BLaER1 (cell line): ENCODE measurements at regions not wholly inside any gene's neighbourhood (a gene's known extent, or its start where the extent isn't known, plus 50 kb on each side); places are given as distances from the start of the nearest gene placed in this dataset.

ENCODE experiments used
- H3K27ac ChIP-seq: shearing (Covaris generic); formaldehyde crosslinking; 2 replicates; pipeline ENCODE4 v1.8.1; 2022
- H3K27me3 ChIP-seq: shearing (Covaris generic); formaldehyde crosslinking; 2 replicates; pipeline ENCODE4 v1.8.1; 2022
- H3K36me3 ChIP-seq: shearing (Covaris generic); formaldehyde crosslinking; 2 replicates; pipeline ENCODE4 v1.8.1; 2022
- H3K4me1 ChIP-seq: shearing (Covaris generic); formaldehyde crosslinking; 2 replicates; pipeline ENCODE4 v1.8.1; 2022
- H3K4me2 ChIP-seq: shearing (Covaris generic); formaldehyde crosslinking; 2 replicates; pipeline ENCODE4 v1.8.1; 2022
- H3K4me3 ChIP-seq: shearing (Covaris generic); formaldehyde crosslinking; 2 replicates; pipeline ENCODE4 v1.8.1; 2022
- H3K9ac ChIP-seq: shearing (Covaris generic); formaldehyde crosslinking; 2 replicates; pipeline ENCODE4 v1.8.1; 2022
- H3K9me3 ChIP-seq: shearing (Covaris generic); formaldehyde crosslinking; 2 replicates; pipeline ENCODE4 v1.8.1; 2022
- H4K20me1 ChIP-seq: shearing (Covaris generic); formaldehyde crosslinking; 2 replicates; pipeline ENCODE4 v1.8.1; 2022
- Cebpa-rat ChIP-seq: shearing (Covaris generic); IDR thresholded peaks from 2 replicates; pipeline ENCODE4 v1.8.1; 2022

DNA sequence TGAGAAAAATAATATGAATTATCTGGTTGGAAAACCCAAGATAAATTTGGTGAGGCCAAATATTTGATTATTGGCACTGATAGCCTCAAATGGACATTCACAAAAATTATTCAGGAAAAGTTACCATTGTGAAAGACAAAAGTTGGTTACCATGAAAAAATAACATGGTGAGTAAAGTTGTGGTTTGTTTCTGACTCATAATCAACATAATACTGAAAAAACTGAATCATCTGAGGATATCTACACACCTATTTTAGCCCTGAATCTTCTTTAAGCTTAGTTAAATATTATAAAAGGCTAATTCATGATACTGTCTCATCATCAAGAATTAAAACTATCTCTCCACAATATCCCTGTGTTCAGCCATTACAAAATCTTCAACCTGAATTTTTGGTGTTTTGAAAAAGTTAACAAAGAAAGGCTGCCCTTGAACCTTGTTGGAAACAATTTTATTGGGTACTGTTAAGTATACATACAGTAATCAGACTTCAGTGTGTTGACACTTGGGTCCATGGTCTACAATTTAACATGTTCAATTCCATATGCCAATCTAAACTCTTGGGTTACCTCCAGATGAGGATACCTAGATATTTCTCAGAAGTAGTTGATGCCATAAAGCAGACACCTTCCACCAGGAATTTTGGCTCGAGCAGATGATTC is 607.5 kb upstream of the SLC39A10 start:
- Histone ChIP-seq H3K9me3 (no peaks in the 10 kb centered on the region), H3K27me3 (no peaks in the 10 kb centered on the region), H3K4me3 (no peak overlapping the region)

DNA sequence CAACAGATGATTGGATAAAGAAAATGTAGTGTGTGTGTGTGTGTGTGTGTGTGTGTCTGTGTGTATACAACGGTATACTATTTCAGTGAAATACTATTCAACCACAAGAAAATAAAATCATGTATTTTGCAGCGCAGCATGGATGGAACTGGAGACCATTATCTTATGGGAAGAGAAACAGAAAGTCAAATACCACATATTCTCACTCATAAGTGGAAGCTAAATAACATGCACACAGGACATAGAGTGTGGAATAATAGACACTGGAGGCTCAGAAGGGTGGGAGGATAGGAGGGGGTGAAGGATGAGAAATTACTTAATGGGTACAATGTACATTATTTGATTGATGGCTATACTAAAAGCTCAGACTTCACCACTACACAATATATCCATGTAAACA is 609.1 kb upstream of the SLC39A10 start:
- no peak for TF ChIP-seq Cebpa-rat
- Histone ChIP-seq H3K9me3 (no peaks in the 10 kb centered on the region), H3K4me2 (no peak overlapping the region), H3K36me3 (no peaks in the 10 kb centered on the region), H3K27me3 (no peaks in the 10 kb centered on the region), H4K20me1 (no peaks in the 10 kb centered on the region), H3K9ac (no peak overlapping the region), H3K4me1 (no peaks in the 10 kb centered on the region), H3K27ac (no peak overlapping the region), H3K4me3 (no peak overlapping the region)

More for the DNA sequence above, 607.5 kb upstream of the SLC39A10 start:
- Histone ChIP-seq H3K27ac (no peak overlapping the region), H3K4me1 (no peaks in the 10 kb centered on the region), H3K9ac (no peak overlapping the region), H3K4me2 (no peak overlapping the region), H3K36me3 (no peaks in the 10 kb centered on the region), H4K20me1 (no peaks in the 10 kb centered on the region)
- no peak for TF ChIP-seq Cebpa-rat

DNA sequence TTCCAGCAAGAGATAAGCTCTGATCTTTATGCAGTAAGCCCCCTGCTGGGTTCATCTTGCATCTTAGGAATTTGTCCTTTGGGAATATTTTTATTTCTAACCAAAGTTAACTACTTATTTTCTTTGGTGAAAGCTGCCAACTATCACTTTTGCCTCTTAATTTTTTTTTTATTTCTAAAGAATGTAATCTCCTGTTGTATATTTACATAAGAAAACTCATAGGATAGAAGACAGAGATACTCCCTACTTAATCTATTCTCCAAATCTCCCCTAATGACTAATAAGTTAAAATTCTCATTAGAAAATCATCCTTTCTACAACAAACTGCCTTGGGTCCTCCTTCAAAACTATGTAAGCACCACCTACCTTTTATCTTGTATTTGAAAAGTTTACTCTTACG is 612.2 kb upstream of the SLC39A10 start:
- Histone ChIP-seq H3K9me3 (no peaks in the 10 kb centered on the region), H3K4me2 (no peak overlapping the region), H3K27ac (no peak overlapping the region), H4K20me1 (no peaks in the 10 kb centered on the region), H3K36me3 (no peaks in the 10 kb centered on the region), H3K27me3 (no peaks in the 10 kb centered on the region), H3K4me1 (no peaks in the 10 kb centered on the region), H3K9ac (no peak overlapping the region), H3K4me3 (no peak overlapping the region)
- TF ChIP-seq Cebpa-rat = no peak

DNA sequence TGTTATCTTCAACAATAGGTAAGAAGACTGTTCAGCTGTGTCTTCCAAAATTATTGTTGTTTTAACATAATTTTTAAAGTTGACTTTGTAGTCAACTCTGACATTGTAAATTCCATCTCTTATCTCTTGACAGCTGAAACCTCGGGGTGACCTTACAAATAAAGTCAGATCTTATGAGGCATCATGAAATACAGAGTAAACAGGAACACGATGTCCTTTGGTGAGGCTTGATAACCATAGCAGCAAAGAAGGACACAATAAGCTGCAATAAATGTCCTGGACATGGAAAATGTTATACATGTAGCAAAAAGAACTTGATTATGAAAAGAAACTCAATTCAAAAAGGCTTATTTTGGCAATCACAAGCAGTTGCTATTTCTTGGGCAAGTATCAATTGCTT is 618.9 kb upstream of the SLC39A10 start:
- Histone ChIP-seq H3K9ac (no peak overlapping the region), H3K27ac (no peak overlapping the region), H3K9me3 (no peaks in the 10 kb centered on the region), H3K4me1 (no peaks in the 10 kb centered on the region), H4K20me1 (no peaks in the 10 kb centered on the region), H3K4me2 (no peak overlapping the region), H3K4me3 (no peak overlapping the region), H3K27me3 (no peaks in the 10 kb centered on the region), H3K36me3 (no peaks in the 10 kb centered on the region)
- no peak for TF ChIP-seq Cebpa-rat

DNA sequence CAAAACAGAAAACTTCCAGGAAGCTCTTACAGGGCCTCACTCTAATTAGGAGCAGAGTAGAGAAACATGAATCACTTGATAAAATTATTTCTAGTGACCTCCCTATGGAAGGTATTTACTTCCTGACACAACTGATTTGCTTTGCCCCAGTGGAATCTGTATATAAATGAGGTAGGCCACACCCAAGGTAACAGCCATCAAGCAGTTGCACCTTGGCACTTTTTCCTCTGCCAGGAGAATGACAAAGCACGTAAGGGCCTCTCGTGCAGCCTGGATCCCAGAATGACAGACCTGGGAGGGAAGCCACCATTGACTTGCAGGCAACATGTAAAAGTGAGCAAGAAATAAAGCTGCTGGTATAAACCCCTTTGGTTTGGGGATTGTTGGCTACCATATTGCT is 620.0 kb upstream of the SLC39A10 start:
- no peak for TF ChIP-seq Cebpa-rat
- Histone ChIP-seq H3K27me3 (no peaks in the 10 kb centered on the region), H3K4me3 (no peak overlapping the region), H3K4me1 (no peaks in the 10 kb centered on the region), H3K4me2 (no peak overlapping the region), H3K9me3 (no peaks in the 10 kb centered on the region), H3K36me3 (no peaks in the 10 kb centered on the region), H3K9ac (no peak overlapping the region), H4K20me1 (no peaks in the 10 kb centered on the region), H3K27ac (no peak overlapping the region)

DNA sequence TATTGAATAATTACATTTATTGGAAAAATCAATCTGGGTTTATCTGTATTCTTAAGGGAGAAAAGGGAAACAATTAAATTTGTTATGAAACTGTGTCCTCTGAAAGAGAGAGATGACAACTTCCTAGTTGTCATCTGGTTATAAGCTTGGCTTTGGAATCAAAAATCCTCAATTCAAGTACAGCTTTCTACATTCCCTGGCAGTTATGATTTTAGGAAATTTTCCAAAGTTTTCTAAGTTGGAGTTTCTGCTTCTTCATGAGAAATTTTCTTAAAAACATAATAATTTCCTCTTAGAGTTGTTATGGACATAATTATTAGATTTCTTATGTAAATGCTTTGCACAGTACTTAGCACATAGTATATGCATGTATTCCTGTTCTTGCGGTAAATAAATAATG is 625.6 kb upstream of the SLC39A10 start:
- H3K27me3 ChIP-seq = no peaks in the 10 kb centered on the region
- no peaks in the 10 kb centered on the region for H3K36me3 ChIP-seq
- no peaks in the 10 kb centered on the region for H3K4me1 ChIP-seq
- no peaks in the 10 kb centered on the region for H4K20me1 ChIP-seq
- H3K27ac ChIP-seq = no peak overlapping the region
- H3K4me2 ChIP-seq = no peak overlapping the region
- H3K9ac ChIP-seq = no peak overlapping the region
- H3K9me3 ChIP-seq = no peaks in the 10 kb centered on the region
- H3K4me3 ChIP-seq = no peak overlapping the region
- TF ChIP-seq Cebpa-rat = no peak

DNA sequence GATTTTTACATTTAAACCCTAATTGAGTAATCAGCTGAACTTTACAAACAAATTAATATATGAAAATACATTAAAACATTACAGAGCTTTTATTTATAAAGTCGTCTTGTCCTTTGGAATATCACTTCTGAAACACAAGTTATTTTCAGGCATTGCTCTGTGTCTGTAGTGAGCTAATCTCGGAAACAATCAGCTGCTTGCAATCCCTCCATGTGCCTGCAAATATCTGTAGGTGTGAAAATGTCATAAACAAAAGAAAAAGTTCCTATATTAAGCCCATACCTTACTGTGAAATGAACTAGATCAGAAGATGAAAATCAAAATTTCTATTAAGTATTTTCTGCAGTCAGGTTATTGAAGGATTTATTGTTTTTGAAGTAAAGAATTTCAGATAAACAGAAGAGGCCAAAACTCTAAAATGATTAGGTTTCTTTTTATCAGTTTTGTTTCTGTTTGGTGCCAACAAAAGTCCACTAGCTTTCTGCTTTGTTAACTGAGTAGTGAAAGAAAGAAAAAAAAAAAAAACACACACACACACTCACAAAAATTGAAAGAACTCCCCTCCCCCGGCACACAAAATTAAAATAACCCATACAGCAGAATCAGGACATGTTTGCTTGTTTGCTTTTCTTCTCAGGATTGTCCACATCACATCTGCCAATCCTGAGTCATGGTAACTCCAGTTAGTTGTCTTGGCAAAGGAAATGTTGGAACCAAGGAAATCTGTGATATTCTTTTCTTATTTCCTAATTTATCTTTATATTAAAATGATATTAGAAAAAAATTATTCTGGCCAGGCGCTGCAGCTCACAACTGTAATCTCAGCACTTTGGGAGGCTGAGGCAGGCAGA is 627.0 kb upstream of the SLC39A10 start:
- no peak for TF ChIP-seq Cebpa-rat
- Histone ChIP-seq H3K9ac (no peak overlapping the region), H4K20me1 (no peaks in the 10 kb centered on the region), H3K4me1 (no peaks in the 10 kb centered on the region), H3K9me3 (no peaks in the 10 kb centered on the region), H3K27me3 (no peaks in the 10 kb centered on the region), H3K4me3 (no peak overlapping the region), H3K27ac (no peak overlapping the region), H3K36me3 (no peaks in the 10 kb centered on the region), H3K4me2 (no peak overlapping the region)

DNA sequence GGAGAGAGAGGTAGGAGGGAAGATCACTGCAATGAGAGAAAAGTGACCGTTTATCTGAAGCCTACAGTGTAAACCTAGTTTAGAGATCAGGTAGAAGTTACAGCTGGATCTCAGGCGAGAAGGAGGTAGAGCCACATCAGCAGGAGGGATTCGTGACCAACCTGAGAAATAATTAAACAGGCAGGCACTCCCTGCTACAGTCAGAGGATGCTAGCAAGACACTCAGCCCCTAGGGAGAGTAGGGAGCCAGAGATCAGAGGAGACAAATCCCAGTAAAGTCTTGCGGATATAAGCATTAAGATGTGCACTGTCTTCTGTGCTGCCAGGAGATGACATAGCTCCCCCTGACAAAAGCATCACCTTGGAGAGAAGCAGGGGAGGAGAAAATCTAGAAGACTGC is 629.1 kb upstream of the SLC39A10 start:
- Histone ChIP-seq H3K4me2 (no peak overlapping the region), H3K4me3 (no peak overlapping the region), H3K9me3 (no peaks in the 10 kb centered on the region), H3K36me3 (no peaks in the 10 kb centered on the region), H4K20me1 (no peaks in the 10 kb centered on the region), H3K27me3 (no peaks in the 10 kb centered on the region), H3K27ac (no peak overlapping the region), H3K9ac (no peak overlapping the region), H3K4me1 (no peaks in the 10 kb centered on the region)
- TF ChIP-seq Cebpa-rat = no peak

DNA sequence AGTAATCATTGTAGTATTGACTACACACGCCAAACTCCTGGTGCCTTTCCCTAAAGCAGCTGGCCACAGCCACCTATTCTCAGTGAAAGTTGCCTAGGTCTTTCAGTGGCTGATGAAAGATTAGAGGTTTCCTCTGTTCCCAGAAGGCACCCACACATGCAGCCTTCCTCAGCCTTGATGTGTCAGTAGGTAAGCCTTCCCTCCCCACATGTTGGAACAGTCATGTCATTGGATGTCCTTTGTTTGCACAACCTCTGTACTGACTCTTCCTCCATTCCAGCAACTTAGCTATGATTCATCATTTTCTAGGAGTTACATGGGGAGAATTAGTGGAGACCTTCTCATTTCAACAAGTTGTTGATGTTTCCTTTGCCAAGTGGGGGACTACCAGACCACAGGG is 630.8 kb upstream of the SLC39A10 start:
- Histone ChIP-seq H3K4me3 (no peak overlapping the region), H4K20me1 (no peaks in the 10 kb centered on the region), H3K36me3 (no peaks in the 10 kb centered on the region), H3K4me1 (no peaks in the 10 kb centered on the region), H3K27ac (no peak overlapping the region), H3K9ac (no peak overlapping the region), H3K4me2 (no peak overlapping the region), H3K27me3 (no peaks in the 10 kb centered on the region), H3K9me3 (no peaks in the 10 kb centered on the region)
- TF ChIP-seq Cebpa-rat = no peak

DNA sequence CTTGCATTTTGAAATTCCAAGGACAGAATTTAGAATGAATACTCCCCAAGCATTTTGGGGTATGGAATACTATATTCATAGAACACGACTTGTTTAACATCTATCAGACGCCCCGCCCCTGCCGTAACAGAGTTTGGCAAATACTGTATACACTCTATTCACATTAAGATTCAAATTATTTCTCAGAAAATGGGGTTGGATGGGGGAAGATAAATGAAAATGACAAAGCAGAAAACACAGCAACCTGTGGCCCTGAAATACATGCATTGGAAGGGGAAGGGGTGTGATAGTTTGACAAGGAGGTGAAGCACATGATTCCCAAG is 634.6 kb upstream of the SLC39A10 start:
- no peaks in the 10 kb centered on the region for H3K4me1 ChIP-seq
- no peaks in the 10 kb centered on the region for H4K20me1 ChIP-seq
- H3K4me3 ChIP-seq = no peak overlapping the region
- no peak overlapping the region for H3K9ac ChIP-seq
- no peaks in the 10 kb centered on the region for H3K9me3 ChIP-seq
- H3K36me3 ChIP-seq = no peaks in the 10 kb centered on the region
- no peaks in the 10 kb centered on the region for H3K27me3 ChIP-seq
- no peak overlapping the region for H3K27ac ChIP-seq
- TF ChIP-seq Cebpa-rat = no peak
- H3K4me2 ChIP-seq = no peak overlapping the region
